Right lobe of liver (tissue), 6 donors: ENCODE measurements at regions not wholly inside any gene's neighbourhood (a gene's known extent, or its start where the extent isn't known, plus 50 kb on each side); places are given as distances from the start of the nearest gene placed in this dataset.

Experiments
- ATAC-seq, 4 donors: fragments of 200-7000 bp; cut with Tn5 transposase; one replicate each; pipeline ENCODE4 v1.9.1; 2020; ENCODE audit warnings: mild to moderate bottlenecking in 4 of 4, moderate library complexity in 4 of 4
- DNase-seq, 3 donors: peaks; one replicate each; pipeline ENCODE4 v3.0.0-alpha.2; 2020
- H3K27ac ChIP-seq, 3 donors: fragments of 200-600 bp; one replicate each; pipeline ENCODE4 v1.8.0; 2022
- H3K27me3 ChIP-seq, 2 donors: fragments of 200-600 bp; one replicate each; pipeline ENCODE4 v1.8.0; 2022
- H3K36me3 ChIP-seq, 4 donors: fragments of 200-600 bp; sonication (generic) in 1 of 4; one replicate each; pipeline versions ENCODE4 v1.5.1 to v1.8.0; 2017 to 2022; ENCODE audit warnings: control low read depth in 1 of 4
- H3K4me1 ChIP-seq, 4 donors: fragments of 200-600 bp; sonication (generic) in 1 of 4; one replicate each; pipeline versions ENCODE4 v1.5.1 to v1.8.0; 2017 to 2022; ENCODE audit warnings: control low read depth in 1 of 4
- H3K4me3 ChIP-seq, 3 donors: fragments of 200-600 bp; one replicate each; pipeline ENCODE4 v1.8.0; 2022
- H3K9me3 ChIP-seq, 4 donors: fragments of 200-600 bp; sonication (generic) in 1 of 4; one replicate each; pipeline versions ENCODE4 v1.5.1 to v1.8.0; 2017 to 2022; ENCODE audit warnings: control low read depth in 1 of 4
- POLR2A ChIP-seq: fragments of 450-650 bp; IDR thresholded peaks from one replicate; pipeline ENCODE4 v1.6.1; 2017; ENCODE audit warnings: antibody characterized with exemption, mild to moderate bottlenecking
- WGBS: methylation state at CpG from one replicate; pipeline ENCODE4 v1.1.6; 2018; ENCODE audit warnings: low coverage, low lambda C conversion rate; ENCODE audit not compliant: insufficient coverage; ENCODE audit errors: missing lambda C conversion rate; 5-methylcytosine and 5-hydroxymethylcytosine counted together
- intact Hi-C, 2 donors: fragments of 100-400 bp; cut with DNase I; formaldehyde crosslinking; loops; one replicate each; pipeline versions ENCODE4 v1.11.2 to v1.14.1; 2022
- TF ChIP-seq, protein P1 (sequence below), 4 donors: fragments of 200-600 bp in 3 of 4; fragments of 450-650 bp in 1 of 4; IDR thresholded peaks; one replicate each; pipeline versions ENCODE4 v1.5.1 to v1.8.0; 2016 to 2022; ENCODE audit warnings: antibody characterized with exemption in 4 of 4, mild to moderate bottlenecking in 2 of 4
- donor health status: DM: no; HTN: yes; CAD: no.
- donor health status: DM: no; HTN: no; CAD: no.
- donor health status: DM: no; HTN: no; CAD: no.
- donor health status: DM: no; HTN: yes; CAD: no.
- donor health status: DM: no; HTN: yes; CAD: no.

DNA sequence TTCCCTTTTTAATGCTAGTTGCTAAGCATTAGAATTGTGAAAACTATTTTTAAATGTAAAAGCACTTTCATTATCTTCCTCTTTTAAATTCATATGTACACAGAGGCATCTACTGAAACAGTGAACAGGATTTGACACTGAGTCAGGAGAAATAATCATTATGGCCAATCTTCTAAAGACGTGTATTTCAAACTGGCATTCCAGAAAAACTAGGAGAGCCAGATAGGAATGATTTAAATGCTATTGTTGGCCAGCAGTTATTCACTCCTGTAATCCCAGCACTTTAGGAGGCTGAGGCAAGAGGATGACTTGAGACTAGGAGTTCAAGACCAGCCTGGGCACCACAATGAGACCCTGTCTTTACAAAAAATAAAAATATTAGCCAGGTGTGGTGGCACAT is 67.6 kb upstream of the RAP2B start:
- intact Hi-C loops = no loop called here
- Histone ChIP-seq H3K9me3 (no peaks in the 10 kb centered on the region), H3K27me3 (no peaks in the 10 kb centered on the region), H3K4me1 (no peaks in the 10 kb centered on the region), H3K27ac (no peak overlapping the region), H3K4me3 (no peak overlapping the region), H3K36me3 (no peaks in the 10 kb centered on the region)
- TF ChIP-seq POLR2A = no peak
- TF ChIP-seq, protein P1, sequence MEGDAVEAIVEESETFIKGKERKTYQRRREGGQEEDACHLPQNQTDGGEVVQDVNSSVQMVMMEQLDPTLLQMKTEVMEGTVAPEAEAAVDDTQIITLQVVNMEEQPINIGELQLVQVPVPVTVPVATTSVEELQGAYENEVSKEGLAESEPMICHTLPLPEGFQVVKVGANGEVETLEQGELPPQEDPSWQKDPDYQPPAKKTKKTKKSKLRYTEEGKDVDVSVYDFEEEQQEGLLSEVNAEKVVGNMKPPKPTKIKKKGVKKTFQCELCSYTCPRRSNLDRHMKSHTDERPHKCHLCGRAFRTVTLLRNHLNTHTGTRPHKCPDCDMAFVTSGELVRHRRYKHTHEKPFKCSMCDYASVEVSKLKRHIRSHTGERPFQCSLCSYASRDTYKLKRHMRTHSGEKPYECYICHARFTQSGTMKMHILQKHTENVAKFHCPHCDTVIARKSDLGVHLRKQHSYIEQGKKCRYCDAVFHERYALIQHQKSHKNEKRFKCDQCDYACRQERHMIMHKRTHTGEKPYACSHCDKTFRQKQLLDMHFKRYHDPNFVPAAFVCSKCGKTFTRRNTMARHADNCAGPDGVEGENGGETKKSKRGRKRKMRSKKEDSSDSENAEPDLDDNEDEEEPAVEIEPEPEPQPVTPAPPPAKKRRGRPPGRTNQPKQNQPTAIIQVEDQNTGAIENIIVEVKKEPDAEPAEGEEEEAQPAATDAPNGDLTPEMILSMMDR (IDR thresholded peaks at IDR 0.05) = no peak
- no peak for DNase-seq
- ATAC-seq = no peak
- WGBS = 67% methylated on average over 1 of the region's 1 CpG

DNA sequence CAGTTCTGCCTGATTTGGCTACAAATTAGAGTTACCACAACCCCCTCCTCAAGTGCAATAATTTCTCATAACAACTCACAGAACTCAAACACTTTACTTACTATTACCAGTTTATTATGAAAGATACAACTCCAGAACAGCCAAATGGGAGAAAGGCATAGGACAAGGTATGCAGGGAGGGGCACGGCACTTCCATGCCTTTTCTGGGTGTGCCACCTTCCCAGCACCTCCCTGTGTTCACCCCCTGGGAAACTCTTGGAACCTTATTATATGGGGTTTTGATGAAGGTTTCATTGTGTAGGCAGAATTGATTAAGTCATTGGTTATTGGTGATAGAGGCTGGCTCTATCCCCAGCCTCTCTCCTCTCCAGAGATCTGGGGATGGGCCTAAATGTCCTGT is 66.6 kb upstream of the RAP2B start:
- DNase-seq (no peak), ATAC-seq (no peak)
- WGBS = 89% methylated on average over 1 of the region's 1 CpG
- intact Hi-C loops = no loop called here
- Histone ChIP-seq H3K27me3 (no peaks in the 10 kb centered on the region), H3K27ac (no peak overlapping the region), H3K36me3 (no peaks in the 10 kb centered on the region), H3K4me1 (no peaks in the 10 kb centered on the region), H3K9me3 (no peaks in the 10 kb centered on the region), H3K4me3 (no peak overlapping the region)
- TF ChIP-seq, protein P1 (IDR thresholded peaks at IDR 0.05) = no peak
- no peak for TF ChIP-seq POLR2A

DNA sequence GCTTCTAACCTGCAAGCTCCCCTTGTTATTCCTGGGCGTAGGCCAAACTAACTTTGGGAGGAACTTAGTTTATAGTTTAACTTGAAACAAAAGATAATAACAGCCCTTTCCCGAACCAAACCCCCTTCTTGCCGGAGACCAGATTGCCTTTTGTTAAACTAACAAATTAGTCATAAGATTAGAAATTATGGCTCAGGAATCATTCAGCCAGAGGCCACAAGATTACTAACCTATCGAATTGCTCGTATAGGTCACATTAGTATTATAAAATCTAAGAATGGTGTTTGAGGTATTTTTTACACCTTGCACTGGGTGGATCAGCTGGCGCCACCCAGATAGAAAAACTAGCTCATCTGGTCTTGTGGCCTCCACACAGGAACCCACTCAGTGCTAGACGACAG is 65.3 kb upstream of the RAP2B start:
- no peak for ATAC-seq
- no peaks in the 10 kb centered on the region for H3K27me3 ChIP-seq
- no peaks in the 10 kb centered on the region for H3K9me3 ChIP-seq
- WGBS = 68% methylated on average over 6 of the region's 7 CpGs
- H3K4me1 ChIP-seq = no peaks in the 10 kb centered on the region
- TF ChIP-seq, protein P1 (IDR thresholded peaks at IDR 0.05) = no peak
- no peak for TF ChIP-seq POLR2A
- DNase-seq = no peak
- H3K4me3 ChIP-seq = no peak overlapping the region
- no peak overlapping the region for H3K27ac ChIP-seq
- no peaks in the 10 kb centered on the region for H3K36me3 ChIP-seq
- intact Hi-C loops = no loop called here

DNA sequence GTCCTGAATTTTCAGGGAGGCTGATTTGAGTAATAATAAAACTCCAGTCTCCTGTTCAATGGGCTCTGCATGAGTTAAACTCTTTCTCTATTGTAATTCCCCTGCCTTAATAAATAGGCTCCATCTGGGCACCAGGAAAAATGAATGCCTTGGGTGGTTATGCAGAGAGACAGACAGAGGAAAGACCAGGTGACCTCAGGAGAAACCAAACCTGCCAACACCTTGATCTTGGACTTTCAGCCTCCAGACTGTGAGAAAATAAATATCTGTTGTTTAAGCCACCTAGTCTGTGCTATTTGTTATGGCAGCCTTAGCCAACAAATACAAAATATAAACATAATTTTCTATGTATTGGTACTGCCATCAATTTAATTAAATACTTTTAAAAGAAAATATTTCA is 64.8 kb upstream of the RAP2B start:
- TF ChIP-seq, protein P1 (IDR thresholded peaks at IDR 0.05) = no peak
- no peak for TF ChIP-seq POLR2A
- Histone ChIP-seq H3K27me3 (no peaks in the 10 kb centered on the region), H3K27ac (no peak overlapping the region), H3K36me3 (no peaks in the 10 kb centered on the region), H3K9me3 (no peaks in the 10 kb centered on the region), H3K4me1 (no peaks in the 10 kb centered on the region), H3K4me3 (no peak overlapping the region)
- intact Hi-C loops = no loop called here
- no peak for DNase-seq
- ATAC-seq = no peak

DNA sequence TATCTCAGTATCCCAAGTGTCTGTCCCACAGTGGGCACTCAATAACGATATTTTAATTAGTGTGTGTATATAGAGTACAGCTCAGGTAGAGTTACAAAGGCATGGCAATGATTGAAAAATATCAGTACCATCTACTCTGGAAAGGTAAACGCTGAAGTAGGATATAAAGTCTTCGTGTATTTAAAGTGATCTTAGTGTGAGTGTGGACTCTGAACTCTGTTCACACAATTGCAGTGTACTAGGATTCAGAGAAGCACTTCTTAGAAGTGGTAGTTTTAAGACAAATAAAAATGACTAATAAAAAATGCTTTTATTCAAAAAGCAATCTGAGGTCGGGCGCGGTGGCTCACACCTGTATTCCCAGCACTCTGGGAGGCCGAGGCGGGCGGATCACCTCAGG is 62.9 kb upstream of the RAP2B start:
- WGBS = 73% methylated on average over 5 of the region's 9 CpGs
- Histone ChIP-seq H3K9me3 (no peaks in the 10 kb centered on the region), H3K27ac (no peak overlapping the region), H3K36me3 (no peaks in the 10 kb centered on the region), H3K4me1 (no peaks in the 10 kb centered on the region), H3K27me3 (no peaks in the 10 kb centered on the region), H3K4me3 (no peak overlapping the region)
- DNase-seq (no peak), ATAC-seq (no peak)
- intact Hi-C loops = no loop called here
- TF ChIP-seq, protein P1 (IDR thresholded peaks at IDR 0.05) = no peak
- no peak for TF ChIP-seq POLR2A
